ENCODE measurements at regions not wholly inside any gene's neighbourhood (a gene's known extent, or its start where the extent isn't known, plus 50 kb on each side); places are given as distances from the start of the nearest gene placed in this dataset.

DNA sequence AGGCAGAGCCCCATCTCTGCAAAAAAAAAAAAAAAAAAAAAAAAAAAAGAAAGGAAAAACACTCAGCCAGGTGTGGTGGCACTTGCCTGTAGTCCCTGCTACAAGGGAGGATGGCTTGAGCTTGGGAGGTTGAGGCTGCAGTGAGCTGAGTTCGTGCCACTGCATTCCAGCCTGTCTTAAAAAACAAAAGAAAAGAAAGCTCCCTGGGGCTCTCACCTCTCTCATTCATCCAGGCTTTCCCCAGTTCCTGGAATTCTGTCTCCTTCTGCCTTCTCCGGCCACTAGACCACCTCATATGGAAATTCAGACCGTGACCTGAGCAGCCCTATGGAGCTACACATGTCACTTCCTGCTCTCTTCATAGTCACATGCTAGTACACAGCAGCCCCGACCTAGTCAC lies 101.1 kb upstream of the TAB2 start:
- DNase-seq (ENCODE audit: low read depth): no peak

DNA sequence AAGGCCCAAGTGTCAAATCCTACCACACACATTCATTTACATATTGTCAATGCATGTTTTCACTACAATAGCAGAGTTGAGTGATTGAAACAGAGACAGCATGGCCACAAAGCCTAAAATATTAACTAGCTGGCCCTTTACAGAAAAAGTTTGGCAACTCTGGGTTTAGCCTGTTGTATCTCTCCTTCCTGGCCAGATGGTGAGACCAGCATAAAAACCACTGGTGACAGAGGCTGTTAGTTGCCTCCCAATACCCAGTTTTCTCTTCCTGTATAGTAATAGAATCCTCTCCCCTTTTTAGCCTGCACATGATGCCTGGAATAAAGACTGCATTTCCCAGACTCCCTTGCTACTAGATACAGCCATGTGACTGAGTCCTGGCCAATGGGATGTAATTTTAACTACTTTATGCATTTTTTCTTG lies 100.0 kb upstream of the TAB2 start:
- DNase-seq (ENCODE audit: low read depth): no peak

DNA sequence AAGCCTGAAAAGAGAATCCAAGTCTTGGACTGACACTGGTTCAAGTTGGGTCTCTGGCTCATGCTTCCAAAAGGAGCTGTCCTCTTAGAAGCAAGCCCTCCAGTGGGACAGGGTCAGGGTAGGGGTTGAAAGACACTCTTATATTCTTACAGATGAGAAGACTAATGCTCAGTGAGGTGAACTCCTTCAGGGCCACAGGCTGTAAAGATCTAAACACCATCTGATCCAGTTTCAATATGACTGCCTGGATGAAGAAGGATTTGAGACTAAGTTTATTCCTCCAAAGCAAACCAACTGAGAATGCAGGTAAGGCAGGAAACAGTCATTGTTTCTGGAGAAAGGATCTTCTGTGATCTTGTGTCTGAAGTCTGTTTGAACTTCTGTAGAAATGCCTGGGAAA lies 99.0 kb upstream of the TAB2 start:
- no peak for DNase-seq (ENCODE audit: low read depth)

DNA sequence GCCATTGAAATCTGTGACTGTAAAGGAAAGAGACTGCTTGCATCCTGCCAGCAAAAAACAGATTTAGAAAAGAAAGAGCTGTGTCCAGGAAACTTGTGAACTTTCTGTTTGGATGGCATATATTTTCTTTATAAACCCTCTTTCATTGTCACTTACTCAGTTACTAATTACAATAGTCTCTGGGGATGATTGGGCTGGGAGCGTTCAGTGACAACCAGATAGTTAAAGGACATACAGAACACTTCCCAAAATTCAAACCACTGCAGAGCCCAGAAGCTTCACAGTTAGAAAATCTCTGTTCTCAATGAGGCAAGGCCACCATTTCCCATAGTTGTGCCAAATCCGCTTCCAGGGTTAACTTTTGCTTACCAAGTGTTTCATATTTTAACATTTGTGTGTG lies 98.6 kb upstream of the TAB2 start:
- no peak for DNase-seq (ENCODE audit: low read depth)

DNA sequence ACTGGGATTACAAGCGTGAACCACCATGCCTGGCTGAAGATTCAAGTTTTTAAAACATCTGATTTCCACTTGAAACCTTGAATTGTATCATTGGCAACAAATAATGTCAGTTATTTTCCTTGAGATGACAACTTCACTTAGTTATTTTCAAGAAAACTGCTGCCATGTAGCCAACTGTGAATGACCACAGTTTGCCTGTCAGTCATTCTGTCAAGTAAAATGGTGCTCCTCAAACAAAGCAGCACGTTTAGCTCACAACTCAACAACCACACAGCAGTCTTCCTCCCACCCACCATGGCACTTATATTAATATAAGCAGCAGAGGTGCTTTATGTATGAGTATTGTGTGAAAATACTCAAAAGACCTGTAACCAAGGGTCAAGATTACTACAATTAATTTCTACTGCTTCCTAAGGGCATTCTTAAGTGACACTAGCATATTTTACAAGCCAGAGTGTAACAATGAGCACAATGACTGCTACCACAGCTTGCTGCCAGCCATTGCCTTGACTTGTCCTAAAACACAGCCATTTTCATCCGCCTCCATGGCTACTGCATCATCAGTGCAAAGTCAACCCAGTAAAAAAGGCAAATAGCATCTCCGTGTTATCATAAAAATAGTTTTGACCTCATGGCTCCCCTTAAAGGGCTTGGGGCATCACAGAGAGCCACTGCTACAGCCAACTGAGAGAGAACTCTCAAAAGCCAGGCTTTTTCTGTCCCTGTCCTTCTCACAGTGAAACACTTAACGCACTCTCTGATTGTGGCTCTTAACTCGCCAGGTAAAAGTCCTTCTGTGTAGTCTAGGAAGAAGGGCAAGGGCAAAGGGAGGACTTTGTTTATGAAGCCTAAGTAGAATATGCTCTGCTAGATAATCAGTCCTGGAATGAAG lies 96.4 kb upstream of the TAB2 start:
- DNase-seq (ENCODE audit: low read depth): no peak

DNA sequence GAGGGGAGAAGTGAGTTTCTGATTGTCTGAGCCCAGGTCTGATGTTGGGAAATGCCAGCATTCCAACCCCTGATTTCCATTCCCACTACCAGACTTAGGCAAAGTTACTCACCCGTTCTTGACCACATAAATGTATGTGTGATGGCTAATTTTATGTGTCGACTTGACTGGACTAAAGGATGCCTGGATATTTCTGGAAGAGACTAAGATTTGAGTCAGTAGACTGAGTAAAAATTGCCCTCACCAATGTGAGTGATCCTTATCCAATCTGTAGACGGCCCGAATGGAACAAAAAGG lies 95.8 kb upstream of the TAB2 start:
- DNase-seq (ENCODE audit: low read depth): no peak

DNA sequence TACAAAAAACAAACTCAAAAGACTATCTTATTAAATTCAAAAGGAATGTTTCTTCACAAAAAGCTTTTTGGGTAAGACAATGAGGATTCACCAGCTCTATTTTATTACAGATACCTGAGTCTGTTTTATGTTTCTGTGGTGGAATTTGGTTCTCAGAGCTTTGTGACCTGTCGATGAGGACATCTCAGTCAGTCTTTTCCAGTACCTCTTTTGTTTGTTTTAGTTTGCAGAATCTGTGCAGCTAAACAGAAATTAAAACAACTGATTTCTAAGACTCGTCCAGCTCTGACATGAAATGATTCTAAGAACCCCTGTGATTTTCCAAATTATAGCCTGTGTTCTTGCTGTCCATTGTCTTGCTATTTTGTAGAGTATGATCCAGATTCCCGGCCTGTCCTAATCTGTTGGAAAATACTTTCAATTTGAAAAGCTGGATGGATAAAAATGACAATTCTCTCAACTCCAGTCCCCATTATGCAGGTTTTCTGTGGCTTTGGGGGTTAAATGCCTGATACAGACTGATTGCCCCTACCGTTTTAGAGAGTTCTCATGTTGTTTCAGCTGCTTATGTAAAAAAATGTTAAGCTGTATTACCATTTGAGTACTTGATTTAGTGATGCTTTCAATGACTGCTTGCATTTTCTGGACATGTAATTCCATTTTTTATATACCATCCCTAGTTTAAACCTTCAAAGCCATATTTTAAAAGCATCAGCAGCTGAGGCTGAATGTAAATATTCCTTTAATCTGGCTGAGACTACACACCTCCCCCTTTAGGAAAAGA lies 94.2 kb upstream of the TAB2 start:
- DNase-seq (ENCODE audit: low read depth): no peak

DNA sequence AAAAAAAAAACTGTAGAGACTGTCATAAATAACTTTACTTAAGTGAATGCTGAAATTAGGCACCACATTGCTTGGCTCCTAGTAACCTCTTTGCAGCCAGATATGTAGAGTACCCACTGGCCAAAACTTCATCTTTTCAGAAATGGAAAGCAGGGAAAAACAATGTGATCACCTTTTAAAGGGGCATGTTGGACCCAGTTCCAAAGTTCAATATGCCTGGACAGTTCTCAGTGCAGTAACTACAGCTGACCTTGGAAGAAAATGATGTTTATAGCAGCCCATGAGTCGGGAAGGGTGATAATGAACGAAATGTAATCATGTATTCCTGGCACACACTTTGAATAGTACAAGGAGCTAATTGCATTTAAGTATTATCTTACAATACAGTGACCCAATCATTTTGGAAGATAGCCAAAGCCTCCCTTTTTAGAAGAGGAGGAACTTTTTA lies 93.6 kb upstream of the TAB2 start:
- no peak for DNase-seq (ENCODE audit: low read depth)

DNA sequence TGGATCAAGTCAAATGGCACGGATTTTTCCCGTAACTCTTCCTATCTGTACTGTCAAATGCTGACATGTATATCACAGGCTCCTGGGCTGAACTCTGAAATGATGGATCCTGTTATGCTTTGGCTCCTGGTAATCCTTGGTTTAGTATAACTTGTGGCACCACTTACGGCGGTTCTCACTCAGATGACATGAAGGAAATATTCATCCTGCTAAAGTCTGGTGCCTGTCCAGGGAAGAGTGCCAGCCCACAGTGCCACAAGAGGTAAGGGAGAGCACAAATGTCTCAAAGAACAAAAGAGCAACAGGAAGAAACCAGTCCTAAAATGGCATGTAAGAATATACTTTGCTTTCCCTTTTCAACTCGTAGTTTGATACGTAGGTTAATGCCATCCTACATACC lies 93.1 kb upstream of the TAB2 start:
- DNase-seq (ENCODE audit: low read depth): no peak

DNA sequence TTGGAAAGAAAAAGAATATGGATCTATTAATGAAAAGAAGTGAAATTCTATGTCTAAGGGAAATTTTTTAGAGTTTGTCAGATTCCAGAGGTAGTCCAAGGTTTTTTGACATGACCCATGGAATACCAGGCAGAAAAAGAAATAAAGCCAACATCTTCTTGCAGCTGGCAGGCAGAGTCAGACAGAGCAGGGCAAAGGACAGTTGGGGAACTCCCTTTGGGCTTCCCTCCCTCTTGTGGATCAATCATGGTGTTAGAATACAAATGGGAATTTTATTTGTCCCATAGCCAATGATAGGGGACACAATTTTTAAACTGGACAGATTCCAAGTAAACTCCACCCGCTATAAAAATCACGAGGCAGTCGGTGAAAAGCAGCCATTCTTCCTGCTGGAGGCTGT lies 92.1 kb upstream of the TAB2 start:
- DNase-seq (ENCODE audit: low read depth): no peak

DNA sequence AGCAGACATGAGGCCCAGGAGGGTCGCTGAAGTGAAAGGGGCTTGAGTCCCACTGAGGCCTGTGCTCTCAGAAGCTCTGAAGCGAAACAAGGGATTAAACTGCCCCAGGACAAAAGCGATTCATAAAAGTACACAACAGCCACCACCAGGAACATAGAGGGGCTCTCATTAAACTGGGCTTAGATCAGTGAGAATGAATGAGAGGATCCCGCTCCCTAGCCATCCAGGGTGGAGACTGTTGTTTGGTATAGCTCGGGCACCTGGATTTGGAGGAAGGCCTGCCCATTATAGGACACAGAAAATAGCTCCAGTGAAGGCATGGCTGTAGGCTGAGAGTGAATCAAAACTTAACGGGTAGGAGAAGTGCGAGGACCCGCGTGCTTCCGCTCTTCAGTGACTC lies 91.6 kb upstream of the TAB2 start:
- no peak for DNase-seq (ENCODE audit: low read depth)

DNA sequence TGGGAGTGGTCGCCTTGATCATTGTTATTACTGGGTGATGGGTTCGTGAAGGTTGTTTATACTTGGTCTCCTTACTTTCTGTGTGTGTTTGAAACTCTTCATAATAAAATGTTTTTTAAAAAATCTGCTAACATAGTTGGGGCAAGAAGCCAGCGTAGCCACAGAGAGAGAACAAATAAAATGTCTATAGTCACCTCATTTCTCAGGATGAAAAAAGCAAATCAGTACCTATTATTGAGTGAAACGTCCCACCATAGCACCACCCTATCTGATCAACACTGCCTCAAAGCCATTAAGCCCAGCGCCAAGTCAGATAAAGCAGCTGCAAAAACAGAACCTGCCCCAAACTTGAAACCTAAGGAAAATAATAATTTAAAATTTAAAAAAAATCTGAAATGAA lies 89.7 kb upstream of the TAB2 start:
- no peak for DNase-seq (ENCODE audit: low read depth)

DNA sequence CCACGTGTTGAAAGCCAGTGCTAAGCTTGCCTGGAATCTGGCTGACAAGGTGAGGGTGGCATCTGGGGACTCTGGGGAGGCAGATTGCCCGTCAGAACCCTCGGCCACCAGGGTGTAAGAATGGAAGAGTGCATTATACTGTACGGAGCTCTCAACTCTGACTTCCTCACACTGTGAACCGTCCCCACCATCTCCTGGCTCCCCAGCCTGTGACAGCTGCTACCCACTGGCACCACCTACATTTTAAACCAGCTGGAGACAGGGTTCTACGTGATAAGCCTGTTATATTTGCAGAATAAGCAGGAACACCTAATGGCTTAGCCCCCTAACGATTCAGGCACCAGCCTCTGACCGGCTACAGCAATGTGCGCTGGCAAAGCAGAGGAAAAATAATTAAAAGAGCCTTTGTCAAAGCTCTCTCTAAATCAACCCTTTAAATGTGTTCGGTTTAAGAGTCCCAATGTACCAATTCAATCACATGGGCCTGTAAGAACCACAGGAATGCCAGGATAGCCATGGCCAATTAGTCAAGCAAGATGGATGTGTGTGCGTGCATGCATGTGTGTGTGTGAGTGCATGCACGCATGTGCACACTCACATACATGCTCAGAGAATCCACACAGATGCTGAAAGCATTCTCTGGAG lies 89.1 kb upstream of the TAB2 start:
- DNase-seq (ENCODE audit: low read depth): no peak

DNA sequence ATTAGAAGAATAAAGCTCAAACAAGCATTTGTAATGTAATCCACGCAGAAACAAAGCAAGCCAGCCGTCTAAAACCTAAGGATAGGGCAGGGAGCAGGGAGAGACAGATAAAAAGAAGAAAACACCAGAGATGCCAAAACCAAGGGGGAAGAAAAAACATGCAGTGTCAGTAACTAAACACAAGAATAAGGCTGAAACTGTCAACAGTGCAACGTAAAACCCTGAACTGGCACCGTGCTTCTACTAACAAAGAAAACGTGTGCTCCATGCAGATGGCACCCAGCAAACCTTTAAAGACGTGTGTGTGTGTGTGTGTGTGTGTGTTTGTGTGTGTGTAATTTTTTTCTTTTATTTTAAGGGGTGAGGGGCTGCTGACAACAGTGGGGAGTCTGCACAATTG lies 88.4 kb upstream of the TAB2 start:
- no peak for DNase-seq (ENCODE audit: low read depth)

DNA sequence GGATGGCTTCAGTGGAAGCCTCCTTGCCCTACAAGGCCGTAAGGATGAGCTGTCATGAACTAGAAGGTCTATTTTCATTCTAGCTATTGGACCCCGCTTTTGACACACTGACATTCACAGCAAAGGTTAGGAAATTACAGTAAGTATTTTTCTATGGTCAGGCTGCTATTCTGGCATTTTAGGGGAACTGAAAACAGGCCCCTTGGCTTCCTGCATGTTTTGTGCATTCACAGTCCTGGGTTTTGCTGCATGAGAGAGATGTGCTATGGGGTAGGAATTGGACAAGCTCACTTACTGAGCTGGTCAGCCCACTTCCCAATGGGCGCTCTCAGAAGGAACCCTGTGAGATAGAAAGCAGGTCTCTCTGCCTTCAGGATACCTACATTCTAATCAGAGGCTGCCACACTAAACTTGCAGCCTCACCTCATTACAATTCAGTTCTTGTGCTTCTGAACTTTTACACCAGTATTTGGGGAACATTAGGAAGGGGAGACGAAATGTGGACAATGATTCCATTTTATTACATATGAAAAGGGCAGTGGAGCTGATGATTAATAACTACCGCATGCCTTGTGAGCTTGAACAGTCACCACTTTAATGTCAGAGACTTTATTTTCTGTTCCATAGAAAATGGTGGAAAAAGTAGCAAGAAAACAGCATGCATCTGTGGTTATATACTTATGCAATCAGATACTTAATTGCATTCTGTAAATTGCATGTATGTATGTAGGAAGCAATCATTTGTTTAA lies 86.6 kb upstream of the TAB2 start:
- no peak for DNase-seq (ENCODE audit: low read depth)

DNA sequence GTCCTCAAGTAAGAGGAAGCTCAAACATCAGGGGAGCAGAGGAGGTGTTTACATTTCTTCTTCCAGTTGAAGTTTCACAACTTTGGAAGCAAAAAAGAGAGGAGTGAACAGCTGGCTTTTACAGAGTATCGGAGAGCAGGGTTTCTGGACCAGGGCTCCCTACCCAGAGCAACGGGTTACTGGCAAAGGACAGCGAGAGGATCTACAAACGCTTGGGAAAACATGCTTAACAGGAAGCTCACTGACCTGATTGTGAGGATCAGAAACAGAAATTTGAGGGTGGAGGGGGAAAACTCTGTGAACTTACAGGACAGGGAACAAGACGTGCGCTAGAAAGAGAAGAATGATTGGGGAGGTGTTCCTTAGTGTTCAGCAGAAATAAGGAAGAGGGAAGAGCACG lies 85.7 kb upstream of the TAB2 start:
- DNase-seq (ENCODE audit: low read depth): no peak

DNA sequence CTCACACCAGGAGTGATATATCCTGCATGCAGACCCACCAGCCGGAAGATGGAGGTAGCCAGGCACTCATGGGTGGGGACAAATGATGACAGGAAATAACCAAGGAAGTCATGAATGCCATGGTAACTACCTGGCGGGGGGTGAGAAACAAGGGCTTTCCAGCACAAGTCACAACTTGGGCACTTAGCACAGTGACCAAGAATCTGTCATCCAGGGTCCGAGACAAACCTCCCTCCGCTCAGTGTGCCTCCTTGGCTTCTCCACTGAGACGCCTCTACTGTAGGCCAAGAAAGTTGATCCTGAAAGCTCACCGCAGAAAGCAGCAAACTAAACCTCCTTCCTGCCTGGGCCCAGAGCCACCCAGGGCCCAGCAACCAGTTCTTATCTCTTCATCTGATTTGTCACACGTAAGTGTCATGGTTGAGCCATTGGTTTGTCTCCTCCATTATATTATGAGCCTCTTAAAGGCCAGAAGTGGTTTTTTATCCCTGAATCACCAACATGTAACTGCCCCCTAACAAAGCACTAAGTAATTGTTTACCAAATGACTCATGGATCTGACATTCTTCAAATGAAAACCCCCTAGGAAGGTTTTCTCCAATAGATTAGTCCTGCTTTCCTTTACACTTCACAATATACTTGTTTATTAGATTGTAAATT lies 84.3 kb upstream of the TAB2 start:
- DNase-seq (ENCODE audit: low read depth): peak; percentile 17

DNA sequence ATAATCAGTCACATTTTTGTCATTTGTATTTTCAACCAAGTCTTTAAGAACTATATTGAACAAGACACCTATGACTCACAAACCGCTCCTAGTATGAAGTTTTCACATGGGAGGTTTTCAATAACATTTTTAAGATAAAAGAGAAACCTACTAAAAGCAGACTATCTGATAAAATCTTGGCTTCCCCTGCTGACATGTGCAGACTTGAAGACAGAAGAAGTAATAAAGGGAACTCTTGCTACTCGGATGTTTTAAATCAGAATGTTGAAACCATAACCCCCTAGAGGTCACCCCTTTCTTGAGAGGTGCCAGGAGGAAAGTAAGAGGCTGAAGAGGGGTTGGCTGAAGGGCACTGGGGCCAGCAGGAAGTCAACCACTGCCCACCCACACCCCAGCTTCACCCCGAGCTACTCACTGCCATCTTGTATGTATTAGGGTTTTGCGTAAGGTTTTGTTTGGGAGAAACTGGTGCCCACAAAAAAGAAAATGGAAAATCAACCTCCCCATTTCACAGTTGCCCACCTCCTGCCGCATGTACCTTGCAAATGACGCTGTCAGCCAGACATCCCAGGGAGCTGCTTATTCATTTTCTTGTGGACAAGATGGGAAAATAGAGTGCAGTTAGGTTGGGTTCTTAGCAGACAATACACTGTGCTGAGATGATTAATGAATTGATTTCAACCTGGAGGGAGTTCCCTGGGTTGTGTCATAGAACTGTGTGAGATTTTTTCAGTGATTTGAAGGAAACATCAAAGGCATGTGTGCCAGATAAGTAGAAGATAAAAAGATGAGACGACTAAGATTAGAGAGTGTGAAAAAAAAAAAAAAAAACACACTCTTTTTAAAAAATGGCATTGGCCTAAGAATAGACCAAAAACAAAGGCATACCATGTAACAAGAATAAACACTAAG lies 83.2 kb upstream of the TAB2 start:
- DNase-seq (ENCODE audit: low read depth): no peak

DNA sequence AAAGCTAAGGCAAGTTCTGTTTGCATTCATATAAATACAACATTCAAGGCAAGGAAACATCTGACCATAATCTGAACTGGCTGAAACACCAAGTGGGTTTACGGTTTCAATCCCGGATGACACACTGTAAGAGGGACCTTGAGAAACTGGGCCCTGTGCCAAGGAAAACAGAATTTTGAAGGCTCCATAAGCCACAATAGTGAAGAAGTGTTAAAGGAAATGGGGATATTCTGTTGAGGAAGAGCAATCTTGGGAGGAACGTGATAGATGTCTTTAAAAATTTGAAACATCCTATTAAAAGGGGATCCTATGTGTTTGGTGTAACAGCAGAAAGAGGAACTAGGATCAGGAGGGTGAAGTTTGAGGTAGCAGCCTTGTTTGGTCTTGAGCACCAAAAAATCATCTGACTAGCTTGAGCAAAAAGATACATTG lies 82.4 kb upstream of the TAB2 start:
- DNase-seq (ENCODE audit: low read depth): no peak

DNA sequence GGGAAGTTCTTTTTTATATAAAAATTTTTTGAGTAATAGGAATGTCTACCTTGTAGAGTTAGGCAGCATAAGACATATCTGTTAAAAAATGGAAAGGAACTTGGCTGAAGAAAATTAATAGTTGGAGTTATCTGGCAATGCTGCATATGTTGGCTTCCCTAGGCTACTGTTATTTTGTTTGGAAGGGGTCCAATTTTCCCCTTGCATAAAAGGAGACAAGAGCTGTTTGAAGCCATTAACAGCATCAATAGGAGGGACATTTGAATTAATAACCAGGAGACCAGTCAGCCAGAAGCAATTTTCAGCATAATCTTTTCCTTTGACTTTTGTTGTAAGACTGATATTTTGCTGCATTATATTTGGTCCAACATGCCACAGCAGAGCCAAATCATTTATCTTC lies 80.9 kb upstream of the TAB2 start:
- DNase-seq (ENCODE audit: low read depth): no peak

DNA sequence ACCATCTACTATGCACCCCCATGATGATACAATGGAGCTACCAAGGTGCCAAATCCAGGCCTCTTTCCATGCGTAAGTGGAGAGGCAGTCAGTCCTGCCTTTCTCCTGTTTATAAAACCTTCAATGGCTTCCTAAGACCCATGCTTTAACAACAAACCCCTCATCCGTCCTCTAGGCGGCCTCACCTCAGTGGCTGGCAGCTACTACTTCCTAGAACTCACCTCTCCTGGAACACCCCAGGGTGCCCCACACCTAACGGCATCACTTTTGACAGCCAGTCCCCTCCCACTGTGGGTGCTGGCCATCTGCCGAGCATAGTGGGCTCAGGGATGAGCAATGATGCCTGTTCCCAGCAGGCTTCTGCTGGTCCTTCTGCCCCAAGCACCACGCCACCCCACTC lies 80.0 kb upstream of the TAB2 start:
- DNase-seq (ENCODE audit: low read depth): no peak

All from activated T-cell treated with anti-CD3 and anti-CD28 coated beads for 1 hour (primary cell).